ENCODE measurements at regions not wholly inside any gene's neighbourhood (a gene's known extent, or its start where the extent isn't known, plus 50 kb on each side); places are given as distances from the start of the nearest gene placed in this dataset.

DNA sequence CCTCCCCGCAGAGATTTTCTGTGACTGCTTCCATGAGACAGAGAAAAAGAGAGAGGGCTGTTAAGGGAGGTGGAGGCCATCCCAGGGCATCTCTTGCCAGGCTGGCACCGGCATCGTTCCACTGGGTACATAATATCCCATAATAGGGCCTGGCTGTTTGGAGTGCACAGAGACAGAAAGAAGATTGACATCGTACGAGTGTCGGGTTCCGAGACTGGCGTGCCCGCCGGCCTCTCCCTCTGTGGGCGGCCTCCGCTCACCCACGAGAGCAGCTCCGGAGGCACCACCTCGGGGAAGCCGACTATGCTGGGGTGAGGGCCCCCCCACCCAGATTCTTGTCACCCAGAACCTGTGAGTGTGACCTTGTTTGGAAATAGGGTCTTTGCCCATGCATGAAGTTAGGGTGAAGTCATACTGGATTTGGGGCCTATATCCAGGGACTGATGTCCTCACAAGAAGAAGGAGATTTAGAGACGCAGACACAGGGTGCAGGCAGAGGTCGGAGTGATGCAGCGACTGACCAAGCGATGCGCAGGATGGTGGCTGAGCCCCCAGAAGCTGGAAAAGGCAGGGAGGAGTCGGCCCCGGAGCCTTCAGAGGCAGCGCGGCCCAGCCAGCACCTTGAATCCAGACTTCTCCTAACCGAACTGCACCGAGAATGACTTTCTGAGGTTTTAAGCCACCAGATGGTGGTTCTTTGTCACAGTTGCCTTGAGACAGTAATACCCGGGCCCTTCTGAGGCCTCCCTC is 101.8 kb upstream of the CIBAR2 start:
- TF ChIP-seq EZH2 (IDR thresholded peaks at IDR 0.05; ENCODE audit: insufficient read depth, poor library complexity, severe bottlenecking) (no peak), EZH2phosphoT487 (IDR thresholded peaks at IDR 0.05; ENCODE audit: insufficient read depth, low read depth) (no peak)
